PC-3 (cell line): ENCODE measurements at regions not wholly inside any gene's neighbourhood (a gene's known extent, or its start where the extent isn't known, plus 50 kb on each side); places are given as distances from the start of the nearest gene placed in this dataset.
"Not testable (repeated sequence)": the region's sequence is repeated elsewhere in the genome, so short reads cannot be mapped to it uniquely, and the experiment has no call there.

Experiments
- ATAC-seq: fragments of 200-7000 bp; cut with Tn5 transposase; 2 replicates; pipeline ENCODE4 v1.9.1; 2020; ENCODE audit warnings: mild to moderate bottlenecking, moderate library complexity
- BruUV-seq: library from RNA; stranded (reverse); fragments of 400-500 nt; replicated peaks from 2 replicates; lab custom pipeline; 2021; lab: Mats Ljungman, UMichigan
- CTCF ChIA-PET: fragments of 300-600 bp; sonication (Branson Sonifier 250); formaldehyde crosslinking; loops from one replicate; lab custom pipeline; 2022; ENCODE audit warnings: antibody characterized with exemption; lab: Charles Lee
- POLR2A ChIA-PET: fragments of 300-600 bp; sonication (Branson Sonifier 250); formaldehyde crosslinking; loops from one replicate; lab custom pipeline; 2022; ENCODE audit warnings: antibody characterized with exemption; ENCODE audit not compliant: unreplicated experiment; lab: Charles Lee
- DNase-seq: peaks from one replicate; pipeline ENCODE4 v3.0.0-alpha.2; 2015
- H2AFZ ChIP-seq: fragments of 300-600 bp; sonication (generic); 2 replicates; pipeline ENCODE4 v1.6.0; 2016; ENCODE audit warnings: antibody characterized with exemption, low read length
- H3F3A ChIP-seq: fragments of 300-600 bp; sonication (generic); one replicate; pipeline ENCODE4 v1.6.0; 2017; ENCODE audit warnings: antibody characterized with exemption, low read length, control low read depth, mild to moderate bottlenecking; ENCODE audit not compliant: unreplicated experiment
- H3K27ac ChIP-seq: fragments of 300-600 bp; sonication (generic); 2 replicates; pipeline ENCODE4 v1.5.1; 2016; ENCODE audit warnings: mild to moderate bottlenecking, low read length
- H3K27me3 ChIP-seq: fragments of 300-600 bp; sonication (generic); 2 replicates; pipeline ENCODE4 v1.6.1; 2016; ENCODE audit warnings: low read length, mixed read lengths
- H3K36me3 ChIP-seq: fragments of 300-600 bp; sonication (generic); 2 replicates; pipeline ENCODE4 v1.6.1; 2016; ENCODE audit warnings: low read depth, mixed run types, low read length, mixed read lengths
- H3K4me1 ChIP-seq: fragments of 300-600 bp; sonication (generic); 2 replicates; pipeline ENCODE4 v1.5.1; 2016; ENCODE audit warnings: low read length; ENCODE audit not compliant: insufficient read depth
- H3K4me2 ChIP-seq: fragments of 300-600 bp; sonication (generic); 2 replicates; pipeline ENCODE4 v1.6.0; 2016; ENCODE audit warnings: low read length
- H3K4me3 ChIP-seq: fragments of 300-600 bp; sonication (generic); 2 replicates; pipeline ENCODE4 v1.5.1; 2016; ENCODE audit warnings: mild to moderate bottlenecking, low read length, mixed read lengths
- H3K79me2 ChIP-seq: fragments of 300-600 bp; sonication (generic); 2 replicates; pipeline ENCODE4 v1.6.1; 2017; ENCODE audit warnings: low read length, mixed read lengths
- H3K9ac ChIP-seq: fragments of 300-600 bp; sonication (generic); 2 replicates; pipeline ENCODE4 v1.6.0; 2016; ENCODE audit warnings: mild to moderate bottlenecking, low read length
- H3K9me2 ChIP-seq: fragments of 300-600 bp; sonication (generic); replicated peaks from 2 replicates; pipeline ENCODE4 v1.6.1; 2016; ENCODE audit warnings: mixed run types, low read length, mixed read lengths
- H3K9me3 ChIP-seq: fragments of 300-600 bp; sonication (generic); 2 replicates; pipeline ENCODE4 v1.6.1; 2016; ENCODE audit warnings: low read length, mixed read lengths
- H4K20me1 ChIP-seq: fragments of 300-600 bp; sonication (generic); 2 replicates; pipeline ENCODE4 v1.6.1; 2016; ENCODE audit warnings: low read length, mixed read lengths
- CTCF ChIP-seq: fragments of 300-600 bp; sonication (generic); conservative IDR thresholded peaks from 2 replicates; pipeline ENCODE4 v1.5.1; 2017; ENCODE audit warnings: antibody characterized with exemption, low read depth, mild to moderate bottlenecking, low read length
- EZH2 ChIP-seq: fragments of 300-600 bp; sonication (generic); IDR thresholded peaks from one replicate; pipeline ENCODE4 v1.6.1; 2017; ENCODE audit warnings: antibody characterized with exemption, mild to moderate bottlenecking, low read length; ENCODE audit not compliant: unreplicated experiment
- EZH2phosphoT487 ChIP-seq: fragments of 300-600 bp; sonication (generic); IDR thresholded peaks from 2 replicates; pipeline ENCODE4 v1.6.1; 2018; ENCODE audit warnings: mild to moderate bottlenecking, antibody characterized with exemption, low read length, borderline replicate concordance
- intact Hi-C: fragments of 100-400 bp; cut with micrococcal nuclease; formaldehyde crosslinking; loops from 2 replicates; pipeline ENCODE4 v1.9.0; 2023

GRCh38 chr10:10726101-10726500 is 291.6 kb upstream of the CELF2 start:
- H3K9ac ChIP-seq = no peak overlapping the region

GRCh38 chr10:10727411-10727810 is 290.3 kb upstream of the CELF2 start:
- H3K4me3 ChIP-seq, DNase-seq, H3K79me2 ChIP-seq, H3K9ac ChIP-seq, ATAC-seq, H3K4me2 ChIP-seq, H4K20me1 ChIP-seq, H3K4me1 ChIP-seq, CTCF ChIA-PET, intact Hi-C loops, H3K27ac ChIP-seq, H3K36me3 ChIP-seq, H3K9me2 ChIP-seq, POLR2A ChIA-PET, H2AFZ ChIP-seq, H3K27me3 ChIP-seq, H3K9me3 ChIP-seq, BruUV-seq, H3F3A ChIP-seq: not testable (repeated sequence)

More at GRCh38 chr10:10726101-10726500, 291.6 kb upstream of the CELF2 start:
- Histone ChIP-seq H3K4me2 (no peak overlapping the region), H3F3A (no peaks in the 10 kb centered on the region), H3K9me3 (no peaks in the 10 kb centered on the region), H3K27ac (no peak overlapping the region), H3K27me3 (0 out of 2 replicates have a peak, but pooled peaks cover 3% of the 10 kb centered on the region), H3K9me2 (no peaks in the 10 kb centered on the region), H4K20me1 (no peaks in the 10 kb centered on the region), H3K4me1 (no peaks in the 10 kb centered on the region), H3K36me3 (no peaks in the 10 kb centered on the region), H2AFZ (no peak overlapping the region), H3K79me2 (no peaks in the 10 kb centered on the region), H3K4me3 (no peak overlapping the region)
- ChIA-PET CTCF (no interaction called here), POLR2A (no interaction called here)
- TF ChIP-seq EZH2phosphoT487 = no peak
- TF ChIP-seq EZH2 = no peak
- no peak for TF ChIP-seq CTCF
- no TSS peak for BruUV-seq
- ATAC-seq (no peak), DNase-seq (no peak)
- intact Hi-C loops = no loop called here

- ATAC-seq (no peak), DNase-seq (no peak)
- no peak overlapping the region for H3K4me2 ChIP-seq
- H3K9me3 ChIP-seq = no peaks in the 10 kb centered on the region
- no peaks in the 10 kb centered on the region for H4K20me1 ChIP-seq
- TF ChIP-seq EZH2phosphoT487 (no peak), CTCF (no peak), EZH2 (no peak)
- no peak overlapping the region for H2AFZ ChIP-seq
- 0 out of 2 replicates have a peak, but pooled peaks cover 3% of the 10 kb centered on the region for H3K27me3 ChIP-seq
- BruUV-seq = no TSS peak
- H3K9ac ChIP-seq = no peak overlapping the region
- H3K79me2 ChIP-seq = no peaks in the 10 kb centered on the region
- intact Hi-C loops = no loop called here
- no peaks in the 10 kb centered on the region for H3K9me2 ChIP-seq
- POLR2A ChIA-PET = no interaction called here
- H3K36me3 ChIP-seq = no peaks in the 10 kb centered on the region
- H3K4me3 ChIP-seq = no peak overlapping the region
- H3K4me1 ChIP-seq = no peaks in the 10 kb centered on the region
- no peaks in the 10 kb centered on the region for H3F3A ChIP-seq
- no peak overlapping the region for H3K27ac ChIP-seq
- CTCF ChIA-PET = no interaction called here
These were observed 289.9 kb upstream of the CELF2 start for GRCh38 chr10:10727812-10728211.
